ENCODE measurements at regions not wholly inside any gene's neighbourhood (a gene's known extent, or its start where the extent isn't known, plus 50 kb on each side); places are given as distances from the start of the nearest gene placed in this dataset.

- no peaks in the 10 kb centered on the region for H3F3A ChIP-seq (ENCODE audit: insufficient read depth)
- H3K4me3 ChIP-seq = no peak overlapping the region
- TF ChIP-seq EZH2phosphoT487 (IDR thresholded peaks at IDR 0.05; ENCODE audit: insufficient read depth, low read depth) (no peak), EZH2 (IDR thresholded peaks at IDR 0.05; ENCODE audit: insufficient read depth, poor library complexity, severe bottlenecking) (no peak)
- no peaks in the 10 kb centered on the region for H3K4me1 ChIP-seq (ENCODE audit: insufficient read depth)
- no peak overlapping the region for H3K4me2 ChIP-seq (ENCODE audit: unreplicated experiment)
- no peak overlapping the region for H2AFZ ChIP-seq
- 1 to 4% methylated on average over 6 of the region's 6 CpGs for WGBS, 2 experiments (ENCODE audit: low coverage in 1 of 2, low lambda C conversion rate in 2 of 2, missing lambda C conversion rate in 2 of 2)
- DNase-seq = no peak
- in situ Hi-C loops (cut with MboI) = no loop called here
- H3K27me3 ChIP-seq (replicated peaks; ENCODE audit: insufficient read depth) = no peaks in the 10 kb centered on the region
- H3K79me2 ChIP-seq (ENCODE audit: insufficient read depth) = no peaks in the 10 kb centered on the region
- H3K9me3 ChIP-seq (ENCODE audit: low read depth) = no peaks in the 10 kb centered on the region
- no peaks in the 10 kb centered on the region for H4K20me1 ChIP-seq (ENCODE audit: insufficient read depth)
- no peaks in the 10 kb centered on the region for H3K9me2 ChIP-seq (ENCODE audit: insufficient read depth)
- H3K27ac ChIP-seq = no peak overlapping the region
- no peaks in the 10 kb centered on the region for H3K36me3 ChIP-seq (ENCODE audit: low read depth)
- no peak overlapping the region for H3K9ac ChIP-seq
These were observed 761.0 kb upstream of the POU3F3 start for GRCh38 chr2:104092886-104093285.

- no peak for DNase-seq
- TF ChIP-seq EZH2phosphoT487 (IDR thresholded peaks at IDR 0.05; ENCODE audit: insufficient read depth, low read depth) (no peak), EZH2 (IDR thresholded peaks at IDR 0.05; ENCODE audit: insufficient read depth, poor library complexity, severe bottlenecking) (no peak)
- no peak overlapping the region for H3K27ac ChIP-seq
- H3K4me2 ChIP-seq (ENCODE audit: unreplicated experiment) = no peak overlapping the region
- no peak overlapping the region for H3K4me3 ChIP-seq
- no peaks in the 10 kb centered on the region for H3K79me2 ChIP-seq (ENCODE audit: insufficient read depth)
- no peaks in the 10 kb centered on the region for H3K27me3 ChIP-seq (replicated peaks; ENCODE audit: insufficient read depth)
- no peaks in the 10 kb centered on the region for H3F3A ChIP-seq (ENCODE audit: insufficient read depth)
- H3K9ac ChIP-seq = no peak overlapping the region
- H3K36me3 ChIP-seq (ENCODE audit: low read depth) = no peaks in the 10 kb centered on the region
- no peaks in the 10 kb centered on the region for H3K9me3 ChIP-seq (ENCODE audit: low read depth)
- in situ Hi-C loops (cut with MboI) = no loop called here
- no peaks in the 10 kb centered on the region for H3K4me1 ChIP-seq (ENCODE audit: insufficient read depth)
- H3K9me2 ChIP-seq (ENCODE audit: insufficient read depth) = no peaks in the 10 kb centered on the region
- WGBS, 2 experiments (ENCODE audit: low coverage in 1 of 2, low lambda C conversion rate in 2 of 2, missing lambda C conversion rate in 2 of 2) = 3 to 13% methylated on average over 3 of the region's 3 CpGs
- no peaks in the 10 kb centered on the region for H4K20me1 ChIP-seq (ENCODE audit: insufficient read depth)
- no peak overlapping the region for H2AFZ ChIP-seq
These were observed 751.3 kb upstream of the POU3F3 start for GRCh38 chr2:104102615-104103014.

DNA sequence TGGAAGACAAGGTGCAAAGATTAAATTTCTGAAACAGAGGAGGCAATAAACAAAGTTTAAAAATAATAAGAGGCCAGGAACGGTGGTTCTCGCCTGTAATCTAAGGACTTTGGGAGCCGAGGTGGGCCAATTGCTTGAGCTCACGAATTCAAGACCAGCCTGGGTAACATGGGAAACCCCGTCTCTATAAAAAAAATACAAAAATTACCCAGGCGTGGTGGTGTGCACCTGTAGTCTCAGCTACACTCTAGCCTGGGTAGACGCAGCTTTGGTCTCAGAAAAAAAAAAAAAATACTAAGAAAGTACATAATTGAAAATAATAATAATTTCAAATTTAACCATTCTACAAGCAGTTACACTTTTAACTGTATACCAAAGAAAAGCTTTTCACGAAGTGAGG lies 744.6 kb upstream of the POU3F3 start:
- Histone ChIP-seq H3K4me2 (ENCODE audit: unreplicated experiment) (no peak overlapping the region), H3K9me2 (ENCODE audit: insufficient read depth) (no peaks in the 10 kb centered on the region), H4K20me1 (ENCODE audit: insufficient read depth) (no peaks in the 10 kb centered on the region), H3K9ac (no peak overlapping the region), H3K27me3 (replicated peaks; ENCODE audit: insufficient read depth) (no peaks in the 10 kb centered on the region), H3K4me3 (no peak overlapping the region), H3K79me2 (ENCODE audit: insufficient read depth) (no peaks in the 10 kb centered on the region), H3K9me3 (ENCODE audit: low read depth) (no peaks in the 10 kb centered on the region), H3K36me3 (ENCODE audit: low read depth) (no peaks in the 10 kb centered on the region), H3F3A (ENCODE audit: insufficient read depth) (no peaks in the 10 kb centered on the region), H3K4me1 (ENCODE audit: insufficient read depth) (no peaks in the 10 kb centered on the region), H3K27ac (no peak overlapping the region), H2AFZ (no peak overlapping the region)
- no peak for TF ChIP-seq EZH2 (IDR thresholded peaks at IDR 0.05; ENCODE audit: insufficient read depth, poor library complexity, severe bottlenecking)
- WGBS, 2 experiments (ENCODE audit: low coverage in 1 of 2, low lambda C conversion rate in 2 of 2, missing lambda C conversion rate in 2 of 2) = 34 to 38% methylated on average over 8 of the region's 8 CpGs
- in situ Hi-C loops (cut with MboI) = no loop called here
- no peak for DNase-seq

- Histone ChIP-seq H3K27ac (no peak overlapping the region), H3K9me2 (ENCODE audit: insufficient read depth) (no peaks in the 10 kb centered on the region), H3K79me2 (ENCODE audit: insufficient read depth) (no peaks in the 10 kb centered on the region), H3F3A (ENCODE audit: insufficient read depth) (no peaks in the 10 kb centered on the region), H2AFZ (no peak overlapping the region), H4K20me1 (ENCODE audit: insufficient read depth) (no peaks in the 10 kb centered on the region), H3K4me3 (no peak overlapping the region), H3K9ac (no peak overlapping the region), H3K4me2 (ENCODE audit: unreplicated experiment) (no peak overlapping the region), H3K36me3 (ENCODE audit: low read depth) (no peaks in the 10 kb centered on the region), H3K9me3 (ENCODE audit: low read depth) (no peaks in the 10 kb centered on the region), H3K27me3 (replicated peaks; ENCODE audit: insufficient read depth) (no peaks in the 10 kb centered on the region), H3K4me1 (ENCODE audit: insufficient read depth) (no peaks in the 10 kb centered on the region)
- in situ Hi-C loops (cut with MboI) = no loop called here
- 26 to 29% methylated on average over 2 of the region's 2 CpGs for WGBS, 2 experiments (ENCODE audit: low coverage in 1 of 2, low lambda C conversion rate in 2 of 2, missing lambda C conversion rate in 2 of 2)
- DNase-seq = no peak
- TF ChIP-seq EZH2phosphoT487 (IDR thresholded peaks at IDR 0.05; ENCODE audit: insufficient read depth, low read depth) (no peak), EZH2 (IDR thresholded peaks at IDR 0.05; ENCODE audit: insufficient read depth, poor library complexity, severe bottlenecking) (no peak)
These were observed 735.0 kb upstream of the POU3F3 start for GRCh38 chr2:104118889-104119288.

DNA sequence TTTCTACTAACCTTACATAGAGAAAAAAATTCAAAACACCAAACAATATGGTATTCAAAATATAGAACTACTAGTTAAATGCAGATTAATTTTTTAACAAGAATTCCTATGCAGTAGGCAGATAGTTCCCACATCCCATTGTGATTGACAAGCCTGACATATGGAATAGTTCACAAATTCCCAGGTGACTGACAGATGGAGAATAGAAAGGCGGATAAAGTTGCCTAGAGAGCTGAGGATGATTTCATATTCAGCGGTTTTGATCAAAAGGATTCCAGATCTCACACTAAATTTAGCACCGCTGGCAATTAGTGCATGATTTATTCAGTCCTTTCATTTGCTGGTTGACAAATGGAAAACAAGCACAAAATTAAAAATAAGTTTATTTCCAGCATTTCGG lies 733.7 kb upstream of the POU3F3 start:
- H3K4me3 ChIP-seq = no peak overlapping the region
- no peaks in the 10 kb centered on the region for H3K4me1 ChIP-seq (ENCODE audit: insufficient read depth)
- H3K27me3 ChIP-seq (replicated peaks; ENCODE audit: insufficient read depth) = no peaks in the 10 kb centered on the region
- H2AFZ ChIP-seq = no peak overlapping the region
- H3K9me3 ChIP-seq (ENCODE audit: low read depth) = no peaks in the 10 kb centered on the region
- H3F3A ChIP-seq (ENCODE audit: insufficient read depth) = no peaks in the 10 kb centered on the region
- WGBS, 2 experiments (ENCODE audit: low coverage in 1 of 2, low lambda C conversion rate in 2 of 2, missing lambda C conversion rate in 2 of 2) = 0 to 11% methylated on average over 4 of the region's 4 CpGs
- TF ChIP-seq EZH2 (IDR thresholded peaks at IDR 0.05; ENCODE audit: insufficient read depth, poor library complexity, severe bottlenecking) (no peak), EZH2phosphoT487 (IDR thresholded peaks at IDR 0.05; ENCODE audit: insufficient read depth, low read depth) (no peak)
- no peaks in the 10 kb centered on the region for H3K79me2 ChIP-seq (ENCODE audit: insufficient read depth)
- H3K36me3 ChIP-seq (ENCODE audit: low read depth) = no peaks in the 10 kb centered on the region
- no peak overlapping the region for H3K27ac ChIP-seq
- H3K9me2 ChIP-seq (ENCODE audit: insufficient read depth) = no peaks in the 10 kb centered on the region
- no peak overlapping the region for H3K4me2 ChIP-seq (ENCODE audit: unreplicated experiment)
- DNase-seq = no peak
- in situ Hi-C loops (cut with MboI) = no loop called here
- no peak overlapping the region for H3K9ac ChIP-seq
- H4K20me1 ChIP-seq (ENCODE audit: insufficient read depth) = no peaks in the 10 kb centered on the region

Data from GM23248 (cell line).